GM12878 (cell line): ENCODE measurements at regions not wholly inside any gene's neighbourhood (a gene's known extent, or its start where the extent isn't known, plus 50 kb on each side); places are given as distances from the start of the nearest gene placed in this dataset.

ENCODE experiments used
- ATAC-seq: fragments of 200-7000 bp; cut with Tn5 transposase; 3 replicates; pipeline ENCODE4 v1.9.1; 2020; ENCODE audit warnings: mild to moderate bottlenecking, moderate library complexity
- BruUV-seq: library from RNA; stranded (reverse); fragments of 400-500 nt; replicated peaks from 2 replicates; lab custom pipeline; 2021; lab: Mats Ljungman, UMichigan
- CTCF ChIA-PET: fragments of 300-600 bp; sonication (Branson Sonifier 250); formaldehyde crosslinking; extraction: SDS; loops from one replicate; lab custom pipeline; 2021; ENCODE audit warnings: inconsistent platforms; lab: Yijun Ruan, JAX
- POLR2A ChIA-PET: fragments of 350-600 bp; formaldehyde crosslinking; extraction: SDS; loops from one replicate; lab custom pipeline; 2021; ENCODE audit warnings: inconsistent platforms; lab: Charles Lee
- RAD21 ChIA-PET: fragments of 300-600 bp; sonication (Branson Sonifier 250); formaldehyde crosslinking; loops from one replicate; lab custom pipeline; 2023; ENCODE audit warnings: antibody characterized with exemption; ENCODE audit not compliant: unreplicated experiment; lab: Charles Lee
- SMC1A ChIA-PET: fragments of 300-600 bp; sonication (Branson Sonifier 250); formaldehyde crosslinking; loops from one replicate; lab custom pipeline; 2023; ENCODE audit not compliant: unreplicated experiment, uncharacterized antibody; lab: Charles Lee
- DNase-seq: peaks from one replicate; pipeline ENCODE4 v3.0.0-alpha.2; 2011; ENCODE audit warnings: low read depth, low spot score
- FAIRE-seq: peaks from 3 replicates; lab custom pipeline; 2011; peaks lifted over from hg19 to GRCh38; lab: Jason Lieb, UNC
- H2AFZ ChIP-seq: 2 replicates; pipeline ENCODE4 v1.6.0; 2011; ENCODE audit warnings: low read depth, low read length, control low read depth; ENCODE audit not compliant: control insufficient read depth
- H3K27ac ChIP-seq: 2 replicates; pipeline ENCODE4 v1.5.1; 2011; ENCODE audit warnings: control low read depth; ENCODE audit not compliant: control insufficient read depth, insufficient read depth
- H3K27me3 ChIP-seq, 2 experiments: replicated peaks in 1 of 2; 2 replicates each; pipeline versions ENCODE4 v1.6.0 to v1.6.1; 2011; ENCODE audit warnings: low read length in 1 of 2; ENCODE audit not compliant: control insufficient read depth in 2 of 2, insufficient read depth in 2 of 2
- H3K36me3 ChIP-seq, 2 experiments: 2 replicates each; pipeline ENCODE4 v1.5.1; 2011; ENCODE audit warnings: low read length in 1 of 2; ENCODE audit not compliant: control insufficient read depth in 2 of 2, insufficient read depth in 2 of 2
- H3K4me1 ChIP-seq: 2 replicates; pipeline ENCODE4 v1.6.1; 2011; ENCODE audit warnings: mild to moderate bottlenecking, low read length, moderate library complexity, mixed read lengths; ENCODE audit not compliant: control insufficient read depth, insufficient read depth
- H3K4me2 ChIP-seq: 2 replicates; pipeline ENCODE4 v1.6.0; 2011; ENCODE audit warnings: control low read depth; ENCODE audit not compliant: control insufficient read depth, insufficient read depth
- H3K4me3 ChIP-seq: fragments of 200-600 bp; sonication (generic); 2 replicates; pipeline ENCODE4 v1.5.1; 2016
- H3K79me2 ChIP-seq: 2 replicates; pipeline ENCODE4 v1.6.0; 2011; ENCODE audit warnings: low read length; ENCODE audit not compliant: control insufficient read depth, insufficient read depth
- H3K9ac ChIP-seq: 2 replicates; pipeline ENCODE4 v1.8.0; 2011; ENCODE audit warnings: low read length, control low read depth, mixed read lengths; ENCODE audit not compliant: control insufficient read depth, insufficient read depth
- H3K9me3 ChIP-seq: replicated peaks from 3 replicates; pipeline ENCODE4 v1.5.1; 2011; ENCODE audit warnings: mild to moderate bottlenecking, low read length; ENCODE audit not compliant: control insufficient read depth, insufficient read depth
- H4K20me1 ChIP-seq: 2 replicates; pipeline ENCODE4 v1.6.0; 2011; ENCODE audit not compliant: control insufficient read depth, insufficient read depth
- ATF7 ChIP-seq: fragments of 450-650 bp; IDR thresholded peaks from 2 replicates; pipeline ENCODE4 v1.6.1; 2016; ENCODE audit warnings: low read depth, mild to moderate bottlenecking
- BMI1 ChIP-seq: fragments of 450-650 bp; IDR thresholded peaks from 2 replicates; pipeline ENCODE4 v1.6.1; 2016; ENCODE audit warnings: mild to moderate bottlenecking, moderate library complexity, borderline replicate concordance
- EP300 ChIP-seq, 2 experiments: fragments of 150-350 bp in 1 of 2; IDR thresholded peaks; 2 replicates each; pipeline ENCODE4 v1.6.1; 2011 to 2012; ENCODE audit warnings: low read depth in 2 of 2, low read length in 2 of 2, borderline replicate concordance in 1 of 2, improper control_type of control experiment in 1 of 2, inconsistent platforms in 1 of 2; ENCODE audit not compliant: control insufficient read depth in 1 of 2
- HDGF ChIP-seq: fragments of 450-650 bp; IDR thresholded peaks from 2 replicates; pipeline ENCODE4 v1.6.1; 2016; ENCODE audit warnings: antibody characterized with exemption
- MEF2B ChIP-seq: fragments of 450-650 bp; IDR thresholded peaks from 2 replicates; pipeline ENCODE4 v1.6.1; 2018; ENCODE audit warnings: mild to moderate bottlenecking, moderate library complexity; ENCODE audit not compliant: partially characterized antibody, poor library complexity, severe bottlenecking
- NKRF ChIP-seq: fragments of 450-650 bp; conservative IDR thresholded peaks from 2 replicates; pipeline ENCODE4 v1.6.1; 2017; ENCODE audit warnings: mild to moderate bottlenecking, moderate library complexity
- NR2C1 ChIP-seq: fragments of 450-650 bp; IDR thresholded peaks from 2 replicates; pipeline ENCODE4 v1.6.1; 2017; ENCODE audit warnings: antibody characterized with exemption, mild to moderate bottlenecking, moderate library complexity
- NRF1 ChIP-seq: conservative IDR thresholded peaks from 2 replicates; pipeline ENCODE4 v1.6.1; 2011; ENCODE audit warnings: mild to moderate bottlenecking, low read depth, low read length, improper control_type of control experiment
- PAX5 ChIP-seq: IDR thresholded peaks from 2 replicates; pipeline ENCODE4 v1.6.1; 2011; ENCODE audit warnings: low read depth, low read length, borderline replicate concordance
- POU2F2 ChIP-seq: IDR thresholded peaks from 3 replicates; pipeline ENCODE4 v1.6.1; 2011; ENCODE audit warnings: low read depth, mild to moderate bottlenecking, low read length, borderline replicate concordance
- SMAD5 ChIP-seq: IDR thresholded peaks from 2 replicates; pipeline ENCODE4 v1.6.1; 2016; ENCODE audit warnings: antibody characterized with exemption, low read depth
- SMARCA5 ChIP-seq: fragments of 450-650 bp; IDR thresholded peaks from 2 replicates; pipeline ENCODE4 v1.6.1; 2017; ENCODE audit warnings: mild to moderate bottlenecking
- WRNIP1 ChIP-seq: IDR thresholded peaks from 2 replicates; pipeline ENCODE4 v1.6.1; 2011; ENCODE audit warnings: low read depth, low read length, improper control_type of control experiment, borderline replicate concordance
- YY1 ChIP-seq: IDR thresholded peaks from 2 replicates; pipeline ENCODE4 v1.6.1; 2011; ENCODE audit warnings: low read depth, mild to moderate bottlenecking, low read length
- ZBTB11 ChIP-seq: fragments of 450-650 bp; formaldehyde crosslinking; IDR thresholded peaks from 2 replicates; pipeline ENCODE4 v1.5.0; 2022; ENCODE audit warnings: mild to moderate bottlenecking, missing genetic modification characterization
- ZBTB33 ChIP-seq: fragments of 450-650 bp; IDR thresholded peaks from 2 replicates; pipeline ENCODE4 v1.6.1; 2017; ENCODE audit warnings: mild to moderate bottlenecking
- WGBS: methylation state at CpG from one replicate; pipeline ENCODE4 v1.1.6; 2016; ENCODE audit warnings: low lambda C conversion rate; ENCODE audit not compliant: insufficient replicate concordance, insufficient coverage; ENCODE audit errors: missing lambda C conversion rate; 5-methylcytosine and 5-hydroxymethylcytosine counted together
- in situ Hi-C: fragments of 300-500 bp; cut with MboI; formaldehyde crosslinking; loops from 9 replicates; pipeline ENCODE4 v1.14.3; 2018; ENCODE audit warnings: mixed read lengths
- intact Hi-C: fragments of 100-400 bp; cut with micrococcal nuclease; formaldehyde crosslinking; loops from one replicate; pipeline ENCODE4 v1.14.2; 2022; ENCODE audit not compliant: unreplicated experiment

GRCh38 chr12:17142856-17143255, 536.9 kb upstream of the LMO3 start:
- Histone ChIP-seq H3K9ac (no peak overlapping the region), H3K79me2 (no peaks in the 10 kb centered on the region), H2AFZ (no peak overlapping the region), H3K4me2 (no peak overlapping the region), H3K9me3 (no peaks in the 10 kb centered on the region), H4K20me1 (no peaks in the 10 kb centered on the region), H3K27me3 (no peaks in the 10 kb centered on the region), H3K36me3 (no peaks in the 10 kb centered on the region), H3K4me1 (no peaks in the 10 kb centered on the region), H3K27ac (no peak overlapping the region), H3K4me3 (no peak overlapping the region)
- ATAC-seq (no peak), DNase-seq (no peak), FAIRE-seq (no peak)
- CTCF ChIA-PET = interaction anchor here (0.7 to 1.8 kb wide), 2 partner anchors 12 to 56 kb away, joined by 3 to 4 read pairs; no protein-coding TSS in a partner anchor
- SMC1A ChIA-PET = interaction anchor here (0.7 kb wide), 1 partner anchor 142 kb away, joined by 3 read pairs; no protein-coding TSS in a partner anchor
- no TSS peak for BruUV-seq
- RAD21 ChIA-PET = no interaction called here
- intact Hi-C loops (no loop called here), in situ Hi-C loops (no loop called here)
- POLR2A ChIA-PET = no interaction called here
- WGBS = 0% methylated on average over 2 of the region's 2 CpGs
- no peak for TF ChIP-seq ZBTB11
- no peak for TF ChIP-seq NRF1
- no peak for TF ChIP-seq SMARCA5
- TF ChIP-seq PAX5 = no peak
- no peak for TF ChIP-seq POU2F2
- no peak for TF ChIP-seq SMAD5
- no peak for TF ChIP-seq ATF7
- no peak for TF ChIP-seq NKRF
- no peak for TF ChIP-seq WRNIP1
- no peak for TF ChIP-seq EP300 (IDR thresholded peaks at IDR 0.05; ENCODE audit: borderline replicate concordance in 1 of 2, control insufficient read depth in 1 of 2, low read depth in 2 of 2, low read length in 2 of 2)
- no peak for TF ChIP-seq BMI1
- TF ChIP-seq HDGF = no peak
- no peak for TF ChIP-seq YY1
- TF ChIP-seq NR2C1 = no peak
- no peak for TF ChIP-seq ZBTB33
- TF ChIP-seq MEF2B = no peak
